T-helper 2 cell treated with Interferon-gamma antibody and Interleukin-4, amounts not matched to agents 100 ng/mL and 5 ng/mL, for 36 hours (primary cell): ENCODE measurements at regions not wholly inside any gene's neighbourhood (a gene's known extent, or its start where the extent isn't known, plus 50 kb on each side); places are given as distances from the start of the nearest gene placed in this dataset.
"Not testable (repeated sequence)": the region's sequence is repeated elsewhere in the genome, so short reads cannot be mapped to it uniquely, and the experiment has no call there.

Experiments
- intact Hi-C: fragments of 100-400 bp; cut with micrococcal nuclease; formaldehyde crosslinking; loops from one replicate; pipeline ENCODE4 v1.15.1; 2023

DNA sequence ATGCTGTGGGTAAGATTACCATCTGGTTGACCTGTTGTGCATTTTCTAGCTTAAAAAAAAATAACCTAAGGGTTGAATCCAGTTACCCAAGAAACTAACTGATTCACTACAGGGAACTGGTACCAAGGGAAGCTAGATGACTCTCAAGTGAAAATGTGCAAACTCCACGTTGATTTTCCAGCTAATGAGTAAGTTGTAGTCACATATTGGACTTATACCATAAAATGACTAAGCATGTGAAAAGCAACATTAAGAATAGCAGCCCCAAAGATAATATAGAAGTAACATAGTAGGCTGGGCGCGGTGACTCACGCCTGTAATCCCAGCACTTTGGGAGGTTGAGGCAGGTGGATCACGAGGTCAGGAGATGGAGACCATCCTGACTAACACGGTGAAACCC, 270.9 kb downstream of the SPRY1 start:
- intact Hi-C loops = no loop called here

DNA sequence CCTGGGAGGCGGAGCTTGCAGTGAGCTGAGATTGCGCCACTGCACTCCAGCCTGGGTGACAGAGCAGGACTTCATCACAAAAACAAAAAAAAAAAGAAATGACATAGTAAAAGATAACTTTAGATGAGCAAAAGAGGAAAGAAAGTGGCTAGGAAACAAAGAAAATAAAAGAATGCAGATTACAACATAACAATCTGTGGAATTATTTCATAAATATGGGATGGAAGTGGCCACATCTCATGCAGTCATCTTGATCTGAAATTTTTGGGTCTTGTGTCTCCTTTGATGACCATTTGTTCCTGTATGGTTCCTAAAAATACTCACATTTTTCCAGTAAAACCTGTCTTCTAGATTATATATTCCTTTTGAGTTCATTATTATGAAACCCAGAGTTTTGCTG, 271.4 kb downstream of the SPRY1 start:
- intact Hi-C loops = no loop called here

DNA sequence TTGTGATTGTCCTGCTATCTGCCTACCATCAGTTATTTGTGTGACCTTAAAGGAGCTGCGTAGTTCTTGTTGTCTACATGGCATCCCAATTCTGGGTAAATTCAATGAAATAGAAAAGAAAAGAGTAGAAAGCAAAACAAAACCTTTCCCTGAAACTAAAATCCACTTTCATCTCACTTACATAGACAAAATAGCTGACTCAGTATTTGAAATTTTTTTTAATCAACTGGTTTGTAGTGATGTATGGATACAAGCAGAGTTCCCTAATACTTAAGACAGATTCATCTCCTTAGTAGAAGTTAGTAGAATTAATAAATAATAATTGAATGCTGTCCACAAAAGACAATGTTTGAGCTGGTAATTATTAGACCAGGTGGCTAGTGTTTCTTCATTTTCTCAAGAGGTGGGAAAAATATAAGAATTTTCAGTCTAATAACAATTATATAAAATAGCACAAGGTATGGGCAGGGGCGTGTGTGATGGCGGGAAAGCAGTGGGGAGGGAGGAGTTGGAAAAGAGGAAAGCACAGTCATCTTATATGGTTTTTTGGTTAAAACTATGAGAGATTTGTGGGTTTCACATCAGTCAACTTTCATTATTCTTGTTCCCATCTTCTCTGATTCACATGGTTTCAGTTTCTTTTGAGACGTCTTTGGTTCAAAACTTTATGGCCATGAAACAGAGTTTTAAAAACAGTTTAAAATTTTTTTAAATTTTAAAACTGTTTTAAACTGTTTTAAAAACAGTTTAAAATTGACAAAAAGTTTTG, 275.2 kb downstream of the SPRY1 start:
- intact Hi-C loops = loop anchor here (2.0 kb wide), 1 partner anchor 275 kb away; the partner anchor contains the start of gene SPRY1

DNA sequence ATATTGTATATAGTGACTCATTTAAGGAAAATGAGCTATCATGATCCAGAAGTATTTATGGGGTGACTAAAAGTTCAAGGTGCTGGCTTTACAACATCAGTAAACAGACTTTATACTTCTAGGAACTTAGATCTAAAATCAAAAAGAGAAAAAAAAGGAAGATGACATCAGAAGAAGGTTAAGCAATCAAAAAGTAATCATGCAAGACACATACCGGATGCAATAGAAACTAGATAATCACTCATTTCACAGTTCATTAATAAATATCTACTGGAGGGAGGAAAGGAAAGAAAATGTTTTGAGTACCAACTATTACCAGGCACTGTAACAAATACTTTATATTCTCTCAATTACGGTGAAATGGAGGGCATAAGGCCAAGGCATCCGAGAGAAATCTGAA, 276.4 kb downstream of the SPRY1 start:
- intact Hi-C loops = loop anchor here (2.0 kb wide), 1 partner anchor 276 kb away; the partner anchor contains the start of gene SPRY1

DNA sequence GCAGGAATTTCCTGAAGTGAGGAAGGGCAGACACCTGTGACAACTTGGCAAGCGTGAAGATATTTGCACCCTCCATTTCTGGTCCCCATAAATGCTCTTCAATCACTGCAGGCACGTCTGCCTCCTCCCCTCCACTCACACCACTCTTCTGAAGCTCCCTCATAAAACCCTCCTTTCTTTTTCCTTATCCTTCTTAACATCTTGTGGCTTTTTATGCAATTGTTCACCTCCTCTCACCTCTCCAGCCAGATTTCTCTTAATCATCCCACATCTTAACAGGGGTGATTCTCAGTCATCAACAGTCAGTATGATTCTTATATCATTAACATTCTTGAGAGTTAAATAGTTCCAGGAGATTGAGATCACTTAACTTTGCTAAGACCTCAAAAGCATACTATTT, 277.4 kb downstream of the SPRY1 start:
- intact Hi-C loops = loop anchor here (2.0 kb wide), 1 partner anchor 277 kb away; the partner anchor contains the start of gene SPRY1

DNA sequence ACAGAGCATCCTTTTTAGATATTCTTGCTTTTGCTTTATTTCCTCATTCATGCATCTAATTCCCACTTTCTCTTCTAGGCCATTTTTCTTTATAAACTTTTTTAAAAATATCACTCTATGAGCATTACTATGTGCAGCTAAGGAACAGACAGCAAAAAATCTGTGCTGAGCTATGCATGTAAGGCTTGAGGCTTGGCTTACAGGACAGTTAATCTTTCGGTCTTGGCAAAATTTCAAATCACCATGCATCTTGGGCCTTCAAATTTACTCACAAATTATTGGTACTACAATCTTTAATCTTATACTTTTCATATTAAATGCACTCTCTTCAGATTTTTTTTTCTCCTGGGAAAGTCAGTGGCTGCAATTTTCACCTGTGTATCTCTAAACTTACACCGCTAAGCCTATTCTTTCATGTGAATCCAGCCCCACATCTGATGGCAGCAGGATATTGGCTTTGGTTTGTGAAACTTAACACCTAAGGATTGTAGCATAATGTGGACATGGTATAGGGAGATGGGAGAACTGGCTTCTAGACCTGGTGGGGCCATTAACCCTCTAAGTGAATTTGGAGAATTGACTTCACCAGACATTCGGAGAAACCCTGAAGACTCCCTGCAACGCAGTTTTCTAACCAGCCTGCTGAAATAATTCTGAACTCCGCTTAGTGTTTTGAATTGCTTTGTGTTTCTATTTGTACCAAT, 278.3 kb downstream of the SPRY1 start:
- intact Hi-C loops = no loop called here

DNA sequence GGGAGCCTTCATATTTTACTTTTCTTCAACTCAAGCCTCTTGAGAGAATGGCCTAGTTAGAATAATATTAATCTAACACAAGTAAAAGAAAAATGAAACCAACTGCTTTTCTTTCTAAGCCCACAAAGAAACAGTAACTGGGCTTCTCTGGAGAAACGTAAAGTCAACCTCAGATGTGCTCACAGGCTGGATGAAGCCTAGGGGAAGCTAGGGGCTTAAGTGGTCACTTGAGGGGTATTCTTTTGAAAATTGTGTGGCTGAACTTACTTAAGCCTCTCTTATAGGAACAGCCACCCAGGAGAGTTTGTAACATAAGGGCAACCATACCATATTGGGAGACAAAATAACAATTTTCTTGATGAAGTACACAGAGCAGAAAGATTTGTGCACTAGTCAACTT, 279.0 kb downstream of the SPRY1 start:
- intact Hi-C loops = no loop called here

DNA sequence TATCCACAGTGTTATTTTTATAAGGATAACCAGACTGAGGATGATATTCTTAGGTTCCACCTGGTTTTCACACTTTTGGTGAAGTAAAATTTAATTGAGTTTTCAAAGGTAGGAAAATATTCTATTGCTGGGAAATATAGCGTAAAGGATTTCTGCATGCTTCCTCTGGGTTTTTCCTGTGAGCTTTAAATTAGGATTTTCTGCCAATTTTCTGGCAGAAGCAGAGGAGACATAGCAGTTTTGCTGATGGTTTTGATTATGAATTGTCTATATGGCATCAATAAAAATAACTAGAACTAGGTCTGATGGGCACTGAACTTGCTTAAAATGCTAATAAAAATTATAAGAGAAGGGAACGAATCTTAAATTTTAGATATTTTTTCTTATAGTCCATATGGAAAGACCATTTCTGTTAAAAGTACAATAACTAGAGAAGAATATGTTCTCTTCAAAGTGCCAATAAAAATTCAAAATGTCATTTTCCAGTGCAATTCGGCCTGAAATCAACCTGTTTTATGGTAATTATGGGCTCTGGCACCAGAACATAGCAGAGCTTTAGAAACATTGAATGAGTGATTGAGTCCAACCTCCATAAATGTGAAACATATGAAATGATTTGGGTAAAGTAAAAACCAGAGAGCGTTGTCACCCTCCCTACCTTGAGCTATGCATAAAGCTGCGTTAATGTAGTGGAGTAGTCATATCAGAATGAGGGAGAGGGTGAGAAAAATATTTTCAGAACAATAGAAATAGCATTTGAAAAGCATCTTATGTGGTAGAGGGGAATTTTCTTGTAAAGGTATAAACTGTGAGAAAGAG, 279.7 kb downstream of the SPRY1 start:
- intact Hi-C loops = no loop called here

DNA sequence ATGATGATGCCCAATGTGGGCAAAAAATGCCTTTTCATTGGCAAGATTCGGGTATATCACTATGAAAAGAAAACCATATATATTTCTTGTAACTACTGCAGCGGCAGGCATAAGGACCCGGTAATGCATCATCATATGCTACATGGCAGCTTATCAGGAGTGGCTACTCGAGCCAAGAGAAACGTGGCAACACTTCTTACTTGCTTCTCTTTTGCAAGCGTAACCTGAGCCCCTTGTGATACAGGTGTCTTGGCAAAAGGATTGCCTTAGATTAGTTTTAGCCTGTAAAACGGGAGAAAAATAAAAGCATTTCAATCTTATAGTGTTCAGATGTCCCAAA, 280.3 kb downstream of the SPRY1 start:
- intact Hi-C loops = no loop called here

DNA sequence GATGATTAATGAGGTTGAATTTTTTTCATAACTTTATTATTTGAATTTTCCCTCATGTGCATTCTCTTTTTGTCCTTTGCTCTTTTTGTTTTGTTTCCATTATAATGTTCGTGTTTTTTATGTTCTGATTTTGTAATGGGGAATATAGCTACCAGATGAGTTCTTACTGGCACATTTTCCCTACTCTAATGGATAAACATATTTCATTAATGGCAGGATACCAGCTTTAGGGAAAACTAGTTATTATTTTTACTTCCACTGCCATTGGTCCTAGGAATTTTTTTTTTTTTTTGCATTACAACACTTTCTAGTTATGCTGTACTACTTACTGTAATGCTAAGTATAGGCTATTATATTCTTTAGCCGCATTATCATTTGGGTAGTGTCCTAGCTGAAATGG, 286.3 kb downstream of the SPRY1 start:
- intact Hi-C loops = no loop called here

DNA sequence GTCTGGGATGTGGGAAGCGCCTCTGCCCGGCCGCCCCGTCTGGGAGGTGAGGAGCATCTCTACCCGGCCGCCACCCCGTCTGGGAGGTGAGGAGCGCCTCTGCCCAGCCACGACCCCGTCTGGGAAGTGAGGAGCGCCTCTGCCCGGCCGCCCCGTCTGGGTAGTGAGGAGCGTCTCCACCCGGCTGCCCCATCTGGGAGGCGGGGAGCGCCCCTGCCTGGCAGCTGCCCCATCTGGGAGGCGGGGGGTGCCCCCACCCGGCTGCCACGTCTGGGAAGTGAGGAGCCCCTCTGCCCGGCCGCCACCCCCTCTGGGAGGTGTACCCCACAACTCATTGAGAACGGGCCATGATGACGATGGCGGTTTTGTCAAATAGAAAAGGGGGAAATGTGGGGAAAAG, 288.3 kb downstream of the SPRY1 start:
- intact Hi-C loops = not testable (repeated sequence)

DNA sequence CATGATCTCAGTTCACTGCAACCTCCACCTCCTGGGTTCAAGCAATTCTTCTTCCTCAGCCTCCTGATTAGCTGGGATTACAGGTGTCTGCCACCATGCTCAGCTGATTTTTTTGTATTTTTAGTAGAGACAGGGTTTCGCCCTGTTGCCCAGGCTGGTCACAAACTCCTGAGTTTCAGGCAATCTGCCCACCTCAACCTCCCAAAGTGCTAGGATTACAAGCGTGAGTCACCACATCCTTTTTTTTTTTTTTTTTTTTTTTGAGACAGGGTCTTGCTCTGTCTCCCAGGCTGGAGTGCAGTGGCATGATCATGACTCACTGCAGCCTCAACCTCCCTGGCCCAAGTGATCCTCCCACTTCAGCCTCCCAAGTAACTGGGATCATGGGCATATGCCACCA, 298.9 kb downstream of the SPRY1 start:
- intact Hi-C loops = not testable (repeated sequence)

DNA sequence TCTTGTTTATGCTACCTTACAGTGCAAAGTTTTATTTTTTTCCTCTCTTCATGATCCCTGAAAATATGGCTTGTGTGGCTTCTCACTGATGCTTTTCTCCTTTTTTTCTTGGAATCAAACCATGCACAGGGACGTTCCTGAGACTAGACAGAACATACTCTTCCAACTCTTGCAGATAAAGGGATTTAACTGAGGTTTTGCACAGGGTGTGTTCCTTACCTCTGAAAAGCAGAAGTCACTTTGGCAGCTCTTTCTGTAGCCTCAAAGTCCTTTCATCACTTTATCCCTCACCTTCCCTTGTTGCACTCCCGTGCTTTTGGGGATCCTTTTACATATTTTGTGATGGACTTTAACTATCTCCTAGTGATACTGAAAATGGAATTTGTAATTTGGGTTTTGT, 300.1 kb downstream of the SPRY1 start:
- intact Hi-C loops = no loop called here

DNA sequence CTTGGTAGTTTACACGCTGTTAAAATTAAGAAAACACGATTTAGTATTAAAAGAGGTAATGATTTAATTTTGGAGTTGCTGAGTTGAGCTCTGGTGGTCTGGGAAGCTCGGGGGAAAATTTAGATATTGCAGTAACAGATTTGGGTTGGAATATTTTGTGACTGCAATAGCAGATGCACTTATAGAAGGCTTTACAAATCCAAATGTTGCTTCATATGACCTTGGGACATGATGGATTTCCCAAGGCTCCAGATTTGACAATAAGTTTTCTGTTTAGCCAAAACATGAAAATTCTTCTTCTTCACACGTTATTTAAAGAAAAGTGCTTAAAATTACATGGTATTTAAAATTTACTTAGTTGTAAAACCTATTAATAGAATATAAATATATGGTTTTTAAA, 302.0 kb downstream of the SPRY1 start:
- intact Hi-C loops = no loop called here

DNA sequence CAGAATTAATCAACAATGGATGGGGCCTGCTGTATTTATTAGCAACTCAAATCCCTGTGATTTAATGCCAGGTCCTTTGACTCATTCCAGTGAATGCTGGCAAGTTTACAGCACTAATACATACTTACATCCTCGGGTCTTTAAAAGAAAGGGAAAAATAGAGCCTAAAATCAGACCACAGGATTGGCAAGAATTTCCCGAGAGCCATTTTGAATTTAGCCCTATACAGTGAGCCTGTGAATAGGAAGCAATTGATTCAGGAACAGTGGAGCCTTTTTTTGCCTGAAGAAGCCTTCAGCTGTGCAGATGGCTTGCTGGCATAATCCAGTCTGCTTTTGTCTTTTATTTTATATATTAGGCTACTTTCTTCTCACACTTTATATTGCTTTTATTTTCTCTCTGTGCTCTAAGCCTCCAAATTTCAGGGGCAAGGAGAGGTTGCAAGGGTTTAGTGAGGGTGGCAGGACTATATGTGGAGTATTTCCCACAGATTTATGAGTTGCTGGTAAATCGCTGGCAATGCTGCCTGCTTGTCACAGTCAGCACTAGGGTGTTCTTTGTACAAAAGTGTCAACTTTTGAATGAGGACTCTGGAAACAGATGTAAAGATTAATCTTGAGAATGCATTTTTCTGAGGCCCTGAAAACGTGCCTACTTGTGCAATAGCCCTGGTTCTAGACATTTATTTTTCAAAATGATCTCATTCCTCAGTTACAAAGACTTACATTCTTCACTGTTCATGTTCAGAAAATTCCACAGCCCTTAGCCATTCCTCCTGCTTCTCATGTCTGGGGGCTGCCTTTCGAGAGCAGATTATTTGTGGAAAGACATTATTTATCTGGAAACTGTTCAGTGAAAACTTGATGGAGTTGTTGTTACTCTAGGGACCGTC, 303.5 kb downstream of the SPRY1 start:
- intact Hi-C loops = no loop called here

DNA sequence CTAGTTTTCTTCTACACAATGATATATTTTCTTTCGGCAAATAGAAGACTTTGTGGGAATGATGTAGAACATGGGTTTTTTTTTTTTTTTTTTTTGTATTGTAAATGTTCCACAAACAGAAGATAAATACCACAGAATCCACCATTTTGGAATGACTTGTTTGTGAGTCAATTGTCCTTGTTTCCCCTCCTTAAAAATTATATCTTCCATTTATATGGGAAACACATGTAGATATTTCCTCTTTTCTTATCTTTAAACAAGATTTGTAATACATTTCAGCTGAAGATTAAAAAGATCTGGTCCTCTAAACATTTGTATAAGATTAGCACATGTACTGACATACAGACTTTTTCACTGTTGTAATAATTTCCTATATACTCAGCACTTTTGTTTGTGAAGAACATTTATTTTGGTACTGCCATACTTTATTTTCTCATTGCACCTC, 304.6 kb downstream of the SPRY1 start:
- intact Hi-C loops = no loop called here

DNA sequence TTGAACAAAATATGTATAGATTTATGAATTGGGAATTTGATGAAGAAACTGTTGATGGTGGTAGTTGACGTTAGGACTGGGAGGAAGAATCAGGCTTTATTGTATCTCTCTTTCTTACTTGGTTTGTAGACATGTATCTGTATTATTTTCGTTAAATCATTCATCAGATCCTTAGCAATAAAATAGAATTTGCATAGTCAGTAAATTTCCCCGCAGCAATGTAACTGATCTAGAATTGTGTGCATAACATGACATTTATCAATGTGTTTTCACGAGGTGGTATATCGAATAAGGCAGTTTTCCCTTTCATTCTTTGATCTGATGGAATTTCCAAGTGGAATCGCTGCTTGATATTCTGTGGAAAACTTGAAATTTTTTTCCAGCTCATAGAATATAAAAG, 308.8 kb downstream of the SPRY1 start:
- intact Hi-C loops = no loop called here

DNA sequence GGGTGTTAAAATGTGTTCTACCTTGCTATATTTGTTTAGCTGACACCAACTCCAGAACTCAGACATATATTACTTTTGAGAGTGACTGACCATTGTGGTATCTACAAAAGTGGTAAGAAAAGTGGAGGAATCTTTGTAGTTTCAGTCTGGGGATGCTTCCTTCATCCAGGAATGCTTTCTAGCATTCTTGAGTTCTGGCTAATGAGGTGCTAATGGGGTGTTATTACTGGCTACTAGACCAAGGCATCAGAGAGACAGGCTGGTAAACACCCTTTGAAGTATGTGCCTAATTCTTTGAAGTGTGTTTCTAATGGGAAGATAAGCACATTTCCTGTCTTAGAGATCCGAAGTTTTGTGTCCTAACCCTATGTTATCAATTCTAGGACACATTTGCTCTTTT, 310.4 kb downstream of the SPRY1 start:
- intact Hi-C loops = no loop called here

DNA sequence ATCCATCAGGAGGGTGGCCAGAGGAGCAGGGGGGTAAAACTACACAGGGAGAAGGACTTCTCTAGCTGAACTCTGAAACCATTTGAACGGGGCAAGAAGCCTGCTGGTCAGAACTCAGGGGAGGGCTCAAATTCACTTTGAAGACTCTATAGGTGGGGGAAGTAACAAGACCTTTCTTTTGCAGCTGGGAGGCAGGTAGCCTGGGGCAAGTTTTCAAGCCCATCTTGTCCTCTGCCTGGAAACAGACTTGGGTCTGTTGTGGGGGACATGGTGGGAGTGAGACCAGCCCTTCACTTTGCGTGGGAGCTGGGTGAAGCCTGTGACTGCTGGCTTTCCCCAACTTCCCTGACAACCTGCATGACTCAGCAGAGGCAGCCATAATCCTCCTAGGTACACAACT, 312.3 kb downstream of the SPRY1 start:
- intact Hi-C loops = no loop called here

DNA sequence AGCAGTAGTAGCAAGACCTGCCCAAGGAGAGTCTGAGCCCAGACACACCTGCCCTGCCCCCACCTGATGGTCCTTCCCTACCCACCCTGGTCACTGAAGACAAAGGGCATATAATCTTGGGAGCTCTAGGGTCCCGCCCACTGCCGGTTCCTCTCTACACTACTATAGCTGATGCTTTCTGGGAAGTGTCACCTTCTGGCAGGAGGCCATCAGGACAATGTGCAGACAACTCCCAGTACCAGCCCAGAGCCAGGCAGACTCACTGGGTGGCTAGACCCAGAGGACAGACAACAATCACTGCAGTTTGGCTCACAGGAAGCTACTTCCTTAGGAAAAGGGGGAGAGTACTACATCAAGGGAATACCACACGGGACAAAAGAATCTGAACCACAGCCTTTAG, 312.7 kb downstream of the SPRY1 start:
- intact Hi-C loops = no loop called here

DNA sequence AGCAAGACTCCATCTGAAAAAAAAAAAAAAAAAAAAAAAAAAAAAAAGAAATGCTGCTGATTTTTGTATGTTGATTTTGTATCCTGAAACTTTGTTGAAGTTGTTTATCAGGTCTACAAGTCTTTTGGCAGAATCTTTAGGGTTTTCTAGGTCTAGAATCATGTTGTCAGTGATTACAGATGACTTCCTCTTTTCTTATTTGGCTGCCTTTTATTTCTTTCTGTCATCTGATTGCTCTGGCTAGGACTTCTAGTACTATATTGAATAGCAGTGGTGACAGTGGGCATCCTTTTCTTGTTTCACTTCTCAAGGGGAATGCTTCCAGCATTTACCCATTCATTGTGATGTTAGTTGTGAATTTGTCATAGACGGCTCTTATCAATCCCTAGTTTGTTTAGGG, 334.4 kb downstream of the SPRY1 start:
- intact Hi-C loops = no loop called here
